MCF 10A (cell line): ENCODE measurements at regions not wholly inside any gene's neighbourhood (a gene's known extent, or its start where the extent isn't known, plus 50 kb on each side); places are given as distances from the start of the nearest gene placed in this dataset.

Experiments used
- BruUV-seq: library from RNA; stranded (reverse); fragments of 400-500 nt; replicated peaks from 2 replicates; lab custom pipeline; 2021; lab: Mats Ljungman, UMichigan
- CTCF ChIA-PET: fragments of 300-600 bp; sonication (Branson Sonifier 250); formaldehyde crosslinking; extraction: SDS; loops from one replicate; lab custom pipeline; 2021; ENCODE audit warnings: antibody characterized with exemption, inconsistent platforms; lab: Yijun Ruan, JAX
- POLR2A ChIA-PET: fragments of 300-600, 350-650 bp; sonication (Branson Sonifier 250); formaldehyde crosslinking; extraction: SDS; loops from one replicate; lab custom pipeline; 2020; ENCODE audit warnings: antibody characterized with exemption, inconsistent platforms; lab: Yijun Ruan, JAX
- DNase-seq: peaks from one replicate; pipeline ENCODE4 v3.0.0-alpha.2; 2018; ENCODE audit not compliant: unreplicated experiment
- H3K27ac Mint-ChIP-seq: one replicate; pipeline ENCODE4 v1.8.0; 2022; ENCODE audit warnings: mild to moderate bottlenecking, low read depth, mixed read lengths; ENCODE audit not compliant: unreplicated experiment
- H3K27me3 Mint-ChIP-seq: one replicate; pipeline ENCODE4 v1.8.0; 2022; ENCODE audit warnings: mixed read lengths; ENCODE audit not compliant: insufficient read depth, unreplicated experiment
- H3K36me3 Mint-ChIP-seq: one replicate; pipeline ENCODE4 v1.8.0; 2022; ENCODE audit warnings: mild to moderate bottlenecking, moderate library complexity, mixed read lengths; ENCODE audit not compliant: insufficient read depth, unreplicated experiment
- H3K4me1 Mint-ChIP-seq: one replicate; pipeline ENCODE4 v1.8.0; 2022; ENCODE audit warnings: mixed read lengths; ENCODE audit not compliant: insufficient read depth, unreplicated experiment
- H3K4me3 Mint-ChIP-seq: one replicate; pipeline ENCODE4 v1.8.0; 2022; ENCODE audit warnings: mild to moderate bottlenecking, moderate library complexity, mixed read lengths; ENCODE audit not compliant: unreplicated experiment
- H3K9me3 Mint-ChIP-seq: one replicate; pipeline ENCODE4 v1.8.0; 2022; ENCODE audit warnings: mixed read lengths; ENCODE audit not compliant: unreplicated experiment
- intact Hi-C: fragments of 100-400 bp; cut with micrococcal nuclease; formaldehyde crosslinking; loops from 2 replicates; pipeline ENCODE4 v1.14.1; 2022
- TF ChIP-seq, protein P1 (sequence below): fragments of 200-600 bp; IDR thresholded peaks from one replicate; pipeline ENCODE4 v1.8.0; 2022; ENCODE audit warnings: antibody characterized with exemption, mild to moderate bottlenecking; ENCODE audit not compliant: unreplicated experiment

DNA sequence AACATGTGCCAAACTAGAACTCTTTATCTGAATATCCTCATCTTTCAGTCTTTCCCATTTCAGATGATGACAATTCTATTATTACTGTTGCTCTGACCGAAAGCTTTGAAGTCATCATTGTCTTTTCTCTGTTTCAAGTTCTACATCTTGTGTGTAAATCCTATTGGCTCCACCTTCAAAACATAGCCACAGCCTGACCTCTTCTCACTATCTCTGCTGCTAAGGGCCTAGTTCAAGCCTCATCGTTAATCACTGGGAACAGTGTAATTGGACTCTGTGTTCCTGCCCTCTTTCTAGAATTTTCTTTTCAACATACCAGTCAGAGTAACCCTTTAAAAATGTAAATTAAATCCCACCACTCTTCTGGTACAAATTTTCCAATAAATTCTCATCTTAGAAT is 105.1 kb downstream of the OXSM start:
- ChIA-PET POLR2A (no interaction called here), CTCF (interaction anchor here (0.6 kb wide), 1 partner anchor 287 kb away, joined by 3 read pairs; no protein-coding TSS in a partner anchor)
- BruUV-seq: no TSS peak
- TF ChIP-seq, protein P1, sequence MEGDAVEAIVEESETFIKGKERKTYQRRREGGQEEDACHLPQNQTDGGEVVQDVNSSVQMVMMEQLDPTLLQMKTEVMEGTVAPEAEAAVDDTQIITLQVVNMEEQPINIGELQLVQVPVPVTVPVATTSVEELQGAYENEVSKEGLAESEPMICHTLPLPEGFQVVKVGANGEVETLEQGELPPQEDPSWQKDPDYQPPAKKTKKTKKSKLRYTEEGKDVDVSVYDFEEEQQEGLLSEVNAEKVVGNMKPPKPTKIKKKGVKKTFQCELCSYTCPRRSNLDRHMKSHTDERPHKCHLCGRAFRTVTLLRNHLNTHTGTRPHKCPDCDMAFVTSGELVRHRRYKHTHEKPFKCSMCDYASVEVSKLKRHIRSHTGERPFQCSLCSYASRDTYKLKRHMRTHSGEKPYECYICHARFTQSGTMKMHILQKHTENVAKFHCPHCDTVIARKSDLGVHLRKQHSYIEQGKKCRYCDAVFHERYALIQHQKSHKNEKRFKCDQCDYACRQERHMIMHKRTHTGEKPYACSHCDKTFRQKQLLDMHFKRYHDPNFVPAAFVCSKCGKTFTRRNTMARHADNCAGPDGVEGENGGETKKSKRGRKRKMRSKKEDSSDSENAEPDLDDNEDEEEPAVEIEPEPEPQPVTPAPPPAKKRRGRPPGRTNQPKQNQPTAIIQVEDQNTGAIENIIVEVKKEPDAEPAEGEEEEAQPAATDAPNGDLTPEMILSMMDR: no peak
- no peak overlapping the region for H3K4me3 Mint-ChIP-seq
- H3K4me1 Mint-ChIP-seq: no peaks in the 10 kb centered on the region
- no peaks in the 10 kb centered on the region for H3K9me3 Mint-ChIP-seq
- no peak for DNase-seq
- H3K36me3 Mint-ChIP-seq: no peaks in the 10 kb centered on the region
- intact Hi-C loops: no loop called here
- no peaks in the 10 kb centered on the region for H3K27me3 Mint-ChIP-seq
- H3K27ac Mint-ChIP-seq: no peak overlapping the region

DNA sequence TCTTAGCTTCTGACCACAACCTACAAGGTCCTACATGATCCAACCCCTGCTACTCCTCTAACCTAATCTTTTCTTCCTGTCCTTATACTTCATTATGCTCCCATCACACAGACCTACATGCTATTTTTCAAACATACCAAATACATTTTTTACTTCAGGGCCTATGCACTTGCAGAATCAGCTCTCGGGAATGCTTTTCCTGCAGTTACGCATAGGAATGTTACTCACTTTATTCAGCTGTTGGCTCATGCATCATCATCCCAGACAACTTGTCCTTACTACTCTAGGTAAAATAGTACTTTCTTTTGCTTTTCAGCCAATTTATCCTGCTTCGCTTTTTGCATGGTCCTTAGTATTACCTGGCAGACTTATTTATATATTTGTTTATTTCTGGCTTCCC is 105.6 kb downstream of the OXSM start:
- no peaks in the 10 kb centered on the region for H3K4me1 Mint-ChIP-seq
- ChIA-PET POLR2A (no interaction called here), CTCF (no interaction called here)
- H3K27ac Mint-ChIP-seq: no peak overlapping the region
- no peaks in the 10 kb centered on the region for H3K27me3 Mint-ChIP-seq
- intact Hi-C loops: no loop called here
- no peak for DNase-seq
- TF ChIP-seq, protein P1: no peak
- H3K9me3 Mint-ChIP-seq: no peaks in the 10 kb centered on the region
- H3K36me3 Mint-ChIP-seq: no peaks in the 10 kb centered on the region
- no peak overlapping the region for H3K4me3 Mint-ChIP-seq
- no TSS peak for BruUV-seq

DNA sequence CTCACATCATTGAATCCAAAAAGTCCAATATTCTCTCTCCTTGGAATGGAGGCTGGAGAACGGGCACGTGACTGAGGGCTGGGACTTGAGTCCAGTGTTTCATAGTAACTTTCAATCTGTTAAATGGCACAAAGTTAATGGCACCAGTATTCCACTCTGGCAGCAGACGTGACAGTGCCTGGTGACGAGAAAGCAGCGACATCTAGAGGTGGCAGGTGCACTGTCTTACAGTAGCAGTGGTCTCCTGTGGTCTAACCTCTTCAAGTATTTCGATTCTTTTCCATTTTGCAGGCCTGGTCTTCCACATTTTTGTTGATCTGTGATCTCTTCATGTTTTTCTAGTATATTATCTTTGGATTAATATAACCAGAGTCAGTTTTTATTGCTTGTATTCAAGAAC is 107.1 kb downstream of the OXSM start:
- POLR2A ChIA-PET: no interaction called here
- intact Hi-C loops: loop anchor here (1.0 kb wide), 1 partner anchor 54 kb away; no protein-coding TSS in a partner anchor
- TF ChIP-seq, protein P1: peak; percentile 52
- CTCF ChIA-PET: no interaction called here
- no peaks in the 10 kb centered on the region for H3K9me3 Mint-ChIP-seq
- no peak overlapping the region for H3K27ac Mint-ChIP-seq
- no peaks in the 10 kb centered on the region for H3K27me3 Mint-ChIP-seq
- H3K4me3 Mint-ChIP-seq: no peak overlapping the region
- no peaks in the 10 kb centered on the region for H3K36me3 Mint-ChIP-seq
- peak; percentile 52 for DNase-seq
- no TSS peak for BruUV-seq
- H3K4me1 Mint-ChIP-seq: no peaks in the 10 kb centered on the region

DNA sequence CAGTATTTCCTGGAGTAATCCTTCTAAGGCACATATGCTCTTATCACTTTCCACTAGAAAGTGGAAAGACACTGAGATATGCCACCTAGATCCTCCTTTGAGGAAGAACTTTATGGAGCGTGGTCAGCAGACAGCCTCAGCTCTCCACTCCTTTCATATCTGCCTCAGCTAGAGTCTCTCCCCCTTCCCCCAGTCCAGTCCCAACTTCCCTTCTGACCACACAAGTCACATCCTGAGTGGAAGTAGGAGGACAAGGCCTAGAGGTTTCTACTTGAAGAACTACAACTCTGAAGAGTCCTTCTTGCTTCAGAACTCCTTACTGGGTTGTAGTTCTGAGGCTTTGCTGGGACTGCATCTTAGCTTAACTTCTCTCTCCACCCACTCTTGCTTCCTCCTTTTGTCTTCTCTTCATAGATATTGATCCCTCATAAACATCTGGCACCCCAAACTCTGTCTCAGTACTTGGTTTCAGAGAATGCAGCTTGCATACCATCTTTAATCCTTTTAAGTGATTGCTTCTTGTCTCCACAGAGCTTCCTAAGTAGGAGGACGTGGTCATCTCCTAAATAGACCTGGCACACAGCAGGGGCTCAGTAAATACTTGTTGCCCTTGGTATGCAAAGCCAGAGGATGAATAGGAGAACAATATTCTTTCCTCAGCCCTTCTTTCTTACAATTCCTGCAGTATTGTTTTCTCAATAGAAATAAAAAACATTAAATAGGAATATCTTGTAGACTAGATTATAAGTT is 109.6 kb downstream of the OXSM start:
- Mint-ChIP-seq H3K4me1 (no peaks in the 10 kb centered on the region), H3K27ac (no peak overlapping the region), H3K9me3 (no peaks in the 10 kb centered on the region), H3K4me3 (no peak overlapping the region), H3K27me3 (no peaks in the 10 kb centered on the region), H3K36me3 (no peaks in the 10 kb centered on the region)
- TF ChIP-seq, protein P1: no peak
- ChIA-PET CTCF (interaction anchor here (0.7 to 1.6 kb wide), 2 partner anchors 63 to 327 kb away, joined by 3 to 4 read pairs; no protein-coding TSS in a partner anchor), POLR2A (no interaction called here)
- no TSS peak for BruUV-seq
- no peak for DNase-seq
- intact Hi-C loops: no loop called here
